HCT116 (cell line): ENCODE measurements at regions not wholly inside any gene's neighbourhood (a gene's known extent, or its start where the extent isn't known, plus 50 kb on each side); places are given as distances from the start of the nearest gene placed in this dataset.

Source experiments
- ATAC-seq: fragments of 200-7000 bp; cut with Tn5 transposase; 2 replicates; pipeline ENCODE4 v1.9.1; 2020; ENCODE audit warnings: mild to moderate bottlenecking, moderate library complexity
- BruUV-seq: library from RNA; stranded (reverse); fragments of 400-500 nt; replicated peaks from 2 replicates; lab custom pipeline; 2021; lab: Mats Ljungman, UMichigan
- CTCF ChIA-PET: fragments of 300-600 bp; sonication (Branson Sonifier 250); formaldehyde crosslinking; loops from one replicate; lab custom pipeline; 2021; ENCODE audit warnings: antibody characterized with exemption; lab: Charles Lee
- POLR2A ChIA-PET: fragments of 300-600, 350-600 bp; sonication (Branson Sonifier 250); formaldehyde crosslinking; loops from one replicate; lab custom pipeline; 2021; ENCODE audit warnings: antibody characterized with exemption; lab: Charles Lee
- RAD21 ChIA-PET, 2 experiments: fragments of 300-600 bp; sonication (Branson Sonifier 250); formaldehyde crosslinking; loops; one replicate each; lab custom pipeline; 2023; ENCODE audit warnings: low total read pairs in 2 of 2; ENCODE audit not compliant: uncharacterized antibody in 2 of 2, unreplicated experiment in 2 of 2, low non-redundant PET in 1 of 2; lab: Charles Lee
- DNase-seq: peaks from one replicate; pipeline ENCODE4 v3.0.0-alpha.2; 2010; ENCODE audit warnings: low read depth, low spot score
- H2AFZ ChIP-seq: fragments of 200-600 bp; shearing (Covaris generic), sonication (generic); 2 replicates; pipeline ENCODE4 v1.6.1; 2017; ENCODE audit warnings: low read depth, mixed run types, mixed read lengths, antibody characterized with exemption, low read length; ENCODE audit not compliant: poor library complexity, severe bottlenecking
- H3K27ac ChIP-seq: 2 replicates; pipeline ENCODE4 v1.5.1; 2012; ENCODE audit warnings: low read depth, low read length
- H3K27me3 ChIP-seq: fragments of 200-600 bp; sonication (generic); 2 replicates; pipeline ENCODE4 v1.6.1; 2016; ENCODE audit warnings: mixed run types, low read length, mixed read lengths; ENCODE audit not compliant: insufficient read depth
- H3K36me3 ChIP-seq, 2 experiments: fragments of 200-500 bp in 1 of 2; fragments of 200-600 bp in 1 of 2; sonication (Bioruptor generic) in 1 of 2; sonication (generic) in 1 of 2; 2 replicates each; pipeline versions ENCODE4 v1.5.1 to v1.6.1; 2014 to 2016; ENCODE audit warnings: low read length in 2 of 2, inconsistent platforms in 1 of 2, mixed read lengths in 1 of 2, mixed run types in 1 of 2; ENCODE audit not compliant: insufficient read depth in 2 of 2, control insufficient read depth in 1 of 2
- H3K4me1 ChIP-seq, 2 experiments: fragments of 200-600 bp in 1 of 2; sonication (generic) in 1 of 2; 2 replicates each; pipeline versions ENCODE4 v1.5.1 to v1.6.1; 2012 to 2017; ENCODE audit warnings: low read length in 2 of 2, inconsistent platforms in 1 of 2, mild to moderate bottlenecking in 1 of 2, mixed read lengths in 1 of 2, mixed run types in 1 of 2, moderate library complexity in 1 of 2; ENCODE audit not compliant: insufficient read depth in 2 of 2, control insufficient read depth in 1 of 2
- H3K4me2 ChIP-seq: fragments of 200-600 bp; sonication (generic); 2 replicates; pipeline ENCODE4 v1.6.1; 2017; ENCODE audit warnings: mixed run types, low read length, mixed read lengths
- H3K4me3 ChIP-seq, 2 experiments: fragments of 200-600 bp in 1 of 2; sonication (generic) in 1 of 2; replicated peaks in 1 of 2; 2 replicates each; pipeline ENCODE4 v1.5.1; 2011 to 2016; ENCODE audit warnings: low read length in 2 of 2, control low read depth in 1 of 2, low read depth in 1 of 2, mild to moderate bottlenecking in 1 of 2, mixed read lengths in 1 of 2, mixed run types in 1 of 2
- H3K79me2 ChIP-seq: fragments of 200-600 bp; sonication (generic); 2 replicates; pipeline ENCODE4 v1.6.1; 2017; ENCODE audit warnings: mild to moderate bottlenecking, mixed run types, low read length, moderate library complexity, mixed read lengths; ENCODE audit not compliant: insufficient read depth
- H3K9ac ChIP-seq: fragments of 200-600 bp; sonication (generic); 2 replicates; pipeline ENCODE4 v1.6.1; 2016; ENCODE audit warnings: low read length, mixed read lengths
- H3K9me2 ChIP-seq: fragments of 200-600 bp; sonication (generic), shearing (Covaris generic); 2 replicates; pipeline ENCODE4 v1.6.1; 2017; ENCODE audit warnings: mixed run types, mild to moderate bottlenecking, moderate library complexity; ENCODE audit not compliant: insufficient read depth
- H3K9me3 ChIP-seq, 2 experiments: fragments of 200-500 bp in 1 of 2; fragments of 200-600 bp in 1 of 2; sonication (Bioruptor generic) in 1 of 2; sonication (generic) in 1 of 2; 2 replicates each; pipeline ENCODE4 v1.6.1; 2014 to 2017; ENCODE audit warnings: low read length in 2 of 2, mixed read lengths in 2 of 2, inconsistent platforms in 1 of 2, low read depth in 1 of 2, mild to moderate bottlenecking in 1 of 2, mixed run types in 1 of 2, moderate library complexity in 1 of 2; ENCODE audit not compliant: control insufficient read depth in 1 of 2, insufficient read depth in 1 of 2
- H4K20me1 ChIP-seq: fragments of 200-600 bp; sonication (generic), shearing (Covaris generic); 2 replicates; pipeline ENCODE4 v1.6.1; 2017; ENCODE audit warnings: mixed run types, mild to moderate bottlenecking, moderate library complexity; ENCODE audit not compliant: insufficient read depth
- CBX3 ChIP-seq: IDR thresholded peaks from 2 replicates; pipeline ENCODE4 v1.6.1; 2012; ENCODE audit warnings: low read depth
- CEBPB ChIP-seq: IDR thresholded peaks from 2 replicates; pipeline ENCODE4 v1.6.1; 2012; ENCODE audit warnings: low read depth
- EGR1 ChIP-seq: IDR thresholded peaks from 2 replicates; pipeline ENCODE4 v1.6.1; 2012; ENCODE audit warnings: low read depth
- EZH2 ChIP-seq: fragments of 200-600 bp; sonication (generic); IDR thresholded peaks from 2 replicates; pipeline ENCODE4 v1.6.1; 2017; ENCODE audit warnings: antibody characterized with exemption, mixed run types
- EZH2phosphoT487 ChIP-seq: fragments of 200-600 bp; IDR thresholded peaks from 2 replicates; pipeline ENCODE4 v1.6.1; 2018; ENCODE audit warnings: antibody characterized with exemption, borderline replicate concordance
- FOSL1 ChIP-seq: IDR thresholded peaks from 2 replicates; pipeline ENCODE4 v1.6.1; 2012; ENCODE audit warnings: low read depth
- JUND ChIP-seq: IDR thresholded peaks from 2 replicates; pipeline ENCODE4 v1.6.1; 2012
- POLR2A ChIP-seq: IDR thresholded peaks from 2 replicates; pipeline ENCODE4 v1.7.0; 2011; ENCODE audit warnings: borderline replicate concordance; ENCODE audit not compliant: insufficient read depth, insufficient read length; ENCODE audit errors: extremely low read depth
- POLR2AphosphoS5 ChIP-seq: IDR thresholded peaks from 2 replicates; pipeline ENCODE4 v1.6.1; 2011; ENCODE audit warnings: mild to moderate bottlenecking, low read depth, low read length, moderate library complexity
- RAD21 ChIP-seq: IDR thresholded peaks from 2 replicates; pipeline ENCODE4 v1.6.1; 2012; ENCODE audit warnings: low read depth, mild to moderate bottlenecking
- REST ChIP-seq: IDR thresholded peaks from 2 replicates; pipeline ENCODE4 v1.6.1; 2012; ENCODE audit warnings: low read depth
- SP1 ChIP-seq: IDR thresholded peaks from 2 replicates; pipeline ENCODE4 v1.6.1; 2012; ENCODE audit warnings: low read depth
- SRF ChIP-seq: IDR thresholded peaks from 2 replicates; pipeline ENCODE4 v1.6.1; 2012; ENCODE audit warnings: low read depth
- TCF7L2 ChIP-seq: IDR thresholded peaks from 2 replicates; pipeline ENCODE4 v1.7.0; 2011; ENCODE audit warnings: borderline replicate concordance, inconsistent platforms; ENCODE audit not compliant: insufficient read depth, insufficient read length; ENCODE audit errors: extremely low read depth
- ZFX ChIP-seq: fragments of 450-650 bp; IDR thresholded peaks from 2 replicates; pipeline ENCODE4 v1.6.1; 2017
- ZNF274 ChIP-seq: fragments of 200-500 bp; sonication (Bioruptor generic); IDR thresholded peaks from 2 replicates; pipeline ENCODE4 v1.6.1; 2014; ENCODE audit warnings: mild to moderate bottlenecking, low read depth, low read length, inconsistent platforms
- intact Hi-C: fragments of 100-400 bp; cut with micrococcal nuclease; formaldehyde crosslinking; loops from 2 replicates; pipeline ENCODE4 v1.10.0; 2022
- TF ChIP-seq, protein P1 (sequence below): IDR thresholded peaks from 2 replicates; pipeline ENCODE4 v1.6.1; 2012
- TF ChIP-seq, protein P2 (sequence below), 3 experiments: fragments of 200-600 bp in 1 of 3; sonication (generic) in 1 of 3; IDR thresholded peaks in 2 of 3; conservative IDR thresholded peaks in 1 of 3; 2 replicates each; pipeline ENCODE4 v1.5.1; 2012 to 2017; ENCODE audit warnings: low read depth in 2 of 3, low read length in 2 of 3, antibody characterized with exemption in 1 of 3, borderline replicate concordance in 1 of 3, control low read depth in 1 of 3, mild to moderate bottlenecking in 1 of 3, mixed read lengths in 1 of 3, mixed run types in 1 of 3, moderate library complexity in 1 of 3; ENCODE audit not compliant: insufficient read depth in 1 of 3
- TF ChIP-seq, protein P3 (sequence below): IDR thresholded peaks from 2 replicates; pipeline ENCODE4 v1.6.1; 2012

DNA sequence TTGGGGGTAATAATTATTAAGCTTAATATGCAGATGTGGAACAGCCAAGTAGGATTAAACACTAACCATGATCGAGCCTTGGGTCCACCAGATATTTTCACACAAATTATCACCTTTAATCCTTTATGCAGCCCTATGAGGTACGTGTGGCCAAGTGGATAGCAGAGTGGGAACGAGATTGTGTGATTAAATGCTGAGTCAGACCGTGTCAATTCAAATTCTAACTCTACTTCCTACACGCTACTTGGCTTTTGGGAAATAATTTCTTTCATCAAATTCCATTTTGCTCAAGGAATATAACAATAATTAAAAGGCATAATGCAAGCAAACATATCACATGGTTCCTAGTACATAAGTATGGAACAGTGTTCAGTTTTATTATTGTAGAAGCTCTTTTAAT, 329.2 kb downstream of the CBLN4 start:
- H3K4me3 ChIP-seq = no peak overlapping the region
- BruUV-seq = no TSS peak
- no peak overlapping the region for H3K4me2 ChIP-seq
- H3K4me1 ChIP-seq = no peaks in the 10 kb centered on the region
- no peaks in the 10 kb centered on the region for H4K20me1 ChIP-seq
- DNase-seq = no peak
- H3K79me2 ChIP-seq = no peaks in the 10 kb centered on the region
- no peak for ATAC-seq
- peaks cover 16 to 19% of the 10 kb centered on the region in 2 experiments; a peak in 2 of 4 replicates for H3K9me3 ChIP-seq
- no peaks in the 10 kb centered on the region for H3K27me3 ChIP-seq
- TF ChIP-seq, protein P1, sequence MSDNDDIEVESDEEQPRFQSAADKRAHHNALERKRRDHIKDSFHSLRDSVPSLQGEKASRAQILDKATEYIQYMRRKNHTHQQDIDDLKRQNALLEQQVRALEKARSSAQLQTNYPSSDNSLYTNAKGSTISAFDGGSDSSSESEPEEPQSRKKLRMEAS = no peak
- TF ChIP-seq FOSL1 (no peak), SP1 (no peak), ZNF274 (no peak), EZH2 (no peak), RAD21 (no peak), CEBPB (no peak), ZFX (no peak), EZH2phosphoT487 (no peak), EGR1 (no peak), POLR2A (no peak), POLR2AphosphoS5 (no peak), TCF7L2 (no peak), REST (no peak), SRF (no peak), CBX3 (no peak), JUND (no peak)
- TF ChIP-seq, protein P2, sequence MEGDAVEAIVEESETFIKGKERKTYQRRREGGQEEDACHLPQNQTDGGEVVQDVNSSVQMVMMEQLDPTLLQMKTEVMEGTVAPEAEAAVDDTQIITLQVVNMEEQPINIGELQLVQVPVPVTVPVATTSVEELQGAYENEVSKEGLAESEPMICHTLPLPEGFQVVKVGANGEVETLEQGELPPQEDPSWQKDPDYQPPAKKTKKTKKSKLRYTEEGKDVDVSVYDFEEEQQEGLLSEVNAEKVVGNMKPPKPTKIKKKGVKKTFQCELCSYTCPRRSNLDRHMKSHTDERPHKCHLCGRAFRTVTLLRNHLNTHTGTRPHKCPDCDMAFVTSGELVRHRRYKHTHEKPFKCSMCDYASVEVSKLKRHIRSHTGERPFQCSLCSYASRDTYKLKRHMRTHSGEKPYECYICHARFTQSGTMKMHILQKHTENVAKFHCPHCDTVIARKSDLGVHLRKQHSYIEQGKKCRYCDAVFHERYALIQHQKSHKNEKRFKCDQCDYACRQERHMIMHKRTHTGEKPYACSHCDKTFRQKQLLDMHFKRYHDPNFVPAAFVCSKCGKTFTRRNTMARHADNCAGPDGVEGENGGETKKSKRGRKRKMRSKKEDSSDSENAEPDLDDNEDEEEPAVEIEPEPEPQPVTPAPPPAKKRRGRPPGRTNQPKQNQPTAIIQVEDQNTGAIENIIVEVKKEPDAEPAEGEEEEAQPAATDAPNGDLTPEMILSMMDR (IDR thresholded peaks at IDR 0.05 in 2 of 3, conservative IDR thresholded peaks at IDR 0.05 in 1 of 3; ENCODE audit: borderline replicate concordance in 1 of 3, insufficient read depth in 1 of 3, low read depth in 2 of 3, low read length in 2 of 3) = no peak
- TF ChIP-seq, protein P3, sequence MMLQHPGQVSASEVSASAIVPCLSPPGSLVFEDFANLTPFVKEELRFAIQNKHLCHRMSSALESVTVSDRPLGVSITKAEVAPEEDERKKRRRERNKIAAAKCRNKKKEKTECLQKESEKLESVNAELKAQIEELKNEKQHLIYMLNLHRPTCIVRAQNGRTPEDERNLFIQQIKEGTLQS = no peak
- TF ChIP-seq, all 23 proteins: peak for 0
- ChIA-PET POLR2A (no interaction called here), RAD21 (no interaction called here), CTCF (no interaction called here)
- intact Hi-C loops = no loop called here
- no peak overlapping the region for H2AFZ ChIP-seq
- H3K36me3 ChIP-seq = no peaks in the 10 kb centered on the region
- H3K9ac ChIP-seq = no peak overlapping the region
- no peaks in the 10 kb centered on the region for H3K9me2 ChIP-seq
- no peak overlapping the region for H3K27ac ChIP-seq
